IPS DF 6.9 (cell line): ENCODE measurements at regions not wholly inside any gene's neighbourhood (a gene's known extent, or its start where the extent isn't known, plus 50 kb on each side); places are given as distances from the start of the nearest gene placed in this dataset.

Experiments used
- DNase-seq: peaks from one replicate; pipeline ENCODE4 v3.0.0-alpha.2; 2013; ENCODE audit warnings: low read depth, low spot score
- H3K27ac ChIP-seq: one replicate; pipeline ENCODE4 v1.5.1; 2013; ENCODE audit warnings: low read length, control low read depth
- H3K27me3 ChIP-seq: 2 replicates; pipeline ENCODE4 v1.6.1; 2013; ENCODE audit warnings: mild to moderate bottlenecking, low read length; ENCODE audit not compliant: control insufficient read depth, insufficient read depth
- H3K36me3 ChIP-seq: 2 replicates; pipeline ENCODE4 v1.6.1; 2013; ENCODE audit warnings: low read length; ENCODE audit not compliant: control insufficient read depth, insufficient read depth
- H3K4me1 ChIP-seq: 2 replicates; pipeline ENCODE4 v1.6.1; 2013; ENCODE audit warnings: low read length; ENCODE audit not compliant: control insufficient read depth, insufficient read depth
- H3K4me3 ChIP-seq: 2 replicates; pipeline ENCODE4 v1.5.1; 2013; ENCODE audit warnings: mild to moderate bottlenecking, low read length
- H3K9me3 ChIP-seq: 2 replicates; pipeline ENCODE4 v1.6.1; 2013; ENCODE audit warnings: low read length, inconsistent platforms; ENCODE audit not compliant: control insufficient read depth, insufficient read depth
- WGBS: extraction: QIAGEN DNeasy Blood & Tissue Kit; methylation state at CpG from one replicate; pipeline ENCODE4 v1.1.7; 2013; ENCODE audit warnings: mixed read lengths, missing lambda C conversion rate; ENCODE audit not compliant: insufficient read length, insufficient coverage; 5-methylcytosine and 5-hydroxymethylcytosine counted together

GRCh38 chr1:88016947-88017346, 667.1 kb upstream of the PKN2 start:
- H3K27me3 ChIP-seq: no peaks in the 10 kb centered on the region
- 100% methylated on average over 1 of the region's 3 CpGs for WGBS
- no peak for DNase-seq
- H3K9me3 ChIP-seq: no peaks in the 10 kb centered on the region
- no peaks in the 10 kb centered on the region for H3K4me1 ChIP-seq
- no peaks in the 10 kb centered on the region for H3K36me3 ChIP-seq
- H3K27ac ChIP-seq: no peak overlapping the region
- H3K4me3 ChIP-seq: no peak overlapping the region

GRCh38 chr1:88021529-88021928, 662.5 kb upstream of the PKN2 start:
- Histone ChIP-seq H3K4me1 (no peaks in the 10 kb centered on the region), H3K27me3 (no peaks in the 10 kb centered on the region), H3K4me3 (no peak overlapping the region), H3K36me3 (no peaks in the 10 kb centered on the region), H3K27ac (no peak overlapping the region), H3K9me3 (no peaks in the 10 kb centered on the region)
- no peak for DNase-seq
- no CpG with 5 or more reads among the region's 1 CpG for WGBS

DNA sequence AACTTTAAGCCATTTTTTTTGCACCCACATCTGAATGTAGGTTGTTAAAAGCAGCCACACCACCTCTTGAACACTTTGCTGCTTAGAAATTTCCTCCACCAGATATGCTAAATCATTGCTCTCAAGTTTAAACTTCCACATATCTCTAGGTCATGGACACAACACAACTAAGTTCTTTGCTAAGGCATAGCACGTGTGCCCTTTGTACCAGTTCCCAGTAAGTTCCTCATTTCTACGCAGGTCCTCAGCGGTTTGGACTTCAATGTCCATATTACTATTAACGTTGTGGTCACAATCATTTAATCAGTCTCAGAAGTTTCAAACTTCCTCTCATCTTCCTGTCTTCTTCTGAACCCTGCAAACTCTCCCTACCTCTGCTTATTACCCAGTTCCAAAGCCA, 661.6 kb upstream of the PKN2 start:
- H3K9me3 ChIP-seq: no peaks in the 10 kb centered on the region
- H3K4me3 ChIP-seq: no peak overlapping the region
- H3K36me3 ChIP-seq: no peaks in the 10 kb centered on the region
- DNase-seq: no peak
- H3K27me3 ChIP-seq: no peaks in the 10 kb centered on the region
- no peak overlapping the region for H3K27ac ChIP-seq
- no peaks in the 10 kb centered on the region for H3K4me1 ChIP-seq
- no CpG with 5 or more reads among the region's 4 CpGs for WGBS

- DNase-seq: no peak
- no peaks in the 10 kb centered on the region for H3K27me3 ChIP-seq
- no peaks in the 10 kb centered on the region for H3K9me3 ChIP-seq
- no peaks in the 10 kb centered on the region for H3K4me1 ChIP-seq
- no peak overlapping the region for H3K27ac ChIP-seq
- H3K36me3 ChIP-seq: no peaks in the 10 kb centered on the region
- WGBS: no CpG with 5 or more reads among the region's 2 CpGs
- no peak overlapping the region for H3K4me3 ChIP-seq
These were observed 654.9 kb upstream of the PKN2 start for GRCh38 chr1:88029142-88029541.

DNA sequence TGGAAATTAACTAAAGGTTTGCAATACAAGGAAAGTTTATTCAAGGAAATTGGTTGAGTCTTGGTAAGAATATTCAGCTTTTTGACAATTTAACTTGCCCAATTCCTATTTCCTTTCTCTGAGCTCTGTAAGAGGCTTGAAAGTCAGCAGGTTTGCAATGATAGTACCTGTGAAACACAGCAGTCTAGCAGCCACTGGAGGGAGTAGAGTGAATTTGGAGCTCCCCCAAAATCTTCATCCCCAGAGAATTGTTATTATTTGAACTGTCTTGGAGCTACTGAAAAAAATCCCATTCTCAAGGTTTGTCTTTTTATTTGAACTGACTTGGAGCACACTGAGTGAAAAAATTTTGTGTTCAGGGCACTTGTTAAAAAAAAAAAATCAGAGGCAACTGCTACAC, 654.2 kb upstream of the PKN2 start:
- Histone ChIP-seq H3K36me3 (no peaks in the 10 kb centered on the region), H3K27me3 (no peaks in the 10 kb centered on the region)

GRCh38 chr1:88035578-88035977, 648.5 kb upstream of the PKN2 start:
- no CpG with 5 or more reads among the region's 8 CpGs for WGBS
- DNase-seq: no peak

More for the DNA sequence above, 654.2 kb upstream of the PKN2 start:
- Histone ChIP-seq H3K27ac (no peak overlapping the region), H3K4me1 (no peaks in the 10 kb centered on the region), H3K4me3 (no peak overlapping the region), H3K9me3 (no peaks in the 10 kb centered on the region)
- no peak for DNase-seq

GRCh38 chr1:88036345-88037014, 647.6 kb upstream of the PKN2 start:
- no peak for DNase-seq
- Histone ChIP-seq H3K36me3 (no peaks in the 10 kb centered on the region), H3K27me3 (no peaks in the 10 kb centered on the region), H3K4me3 (no peak overlapping the region), H3K27ac (no peak overlapping the region), H3K4me1 (no peaks in the 10 kb centered on the region), H3K9me3 (no peaks in the 10 kb centered on the region)
- WGBS: no CpG with 5 or more reads among the region's 12 CpGs

More at GRCh38 chr1:88035578-88035977, 648.5 kb upstream of the PKN2 start:
- Histone ChIP-seq H3K27me3 (no peaks in the 10 kb centered on the region), H3K27ac (no peak overlapping the region), H3K4me1 (no peaks in the 10 kb centered on the region), H3K4me3 (no peak overlapping the region), H3K36me3 (no peaks in the 10 kb centered on the region), H3K9me3 (no peaks in the 10 kb centered on the region)

- H3K4me1 ChIP-seq: no peaks in the 10 kb centered on the region
- H3K36me3 ChIP-seq: no peaks in the 10 kb centered on the region
- no CpG with 5 or more reads among the region's 1 CpG for WGBS
- no peaks in the 10 kb centered on the region for H3K9me3 ChIP-seq
- no peak overlapping the region for H3K27ac ChIP-seq
- no peak for DNase-seq
- H3K4me3 ChIP-seq: no peak overlapping the region
- no peaks in the 10 kb centered on the region for H3K27me3 ChIP-seq
These were observed 644.8 kb upstream of the PKN2 start for GRCh38 chr1:88039240-88039639.

DNA sequence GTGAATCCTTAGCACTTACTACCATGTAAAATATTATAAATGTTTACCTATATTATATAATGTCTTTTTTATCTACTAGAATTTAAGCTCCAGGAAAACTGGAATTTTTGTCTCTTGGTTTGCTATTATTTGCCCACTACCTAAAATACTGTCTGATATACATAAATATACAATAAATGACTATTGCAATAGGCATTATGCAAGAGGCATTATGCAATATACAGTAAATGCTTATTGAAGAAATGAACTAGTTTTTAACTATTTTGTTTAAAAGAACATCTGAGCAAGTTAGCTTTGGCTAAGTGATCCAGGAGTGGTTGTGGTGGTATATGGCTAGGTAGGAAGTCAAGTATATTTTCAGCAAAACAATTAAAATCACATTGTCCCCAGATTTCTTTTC, 640.2 kb upstream of the PKN2 start:
- no peak overlapping the region for H3K27ac ChIP-seq
- no peaks in the 10 kb centered on the region for H3K9me3 ChIP-seq
- no peaks in the 10 kb centered on the region for H3K36me3 ChIP-seq
- DNase-seq: no peak
- no peaks in the 10 kb centered on the region for H3K27me3 ChIP-seq
- H3K4me1 ChIP-seq: no peaks in the 10 kb centered on the region
- H3K4me3 ChIP-seq: no peak overlapping the region

DNA sequence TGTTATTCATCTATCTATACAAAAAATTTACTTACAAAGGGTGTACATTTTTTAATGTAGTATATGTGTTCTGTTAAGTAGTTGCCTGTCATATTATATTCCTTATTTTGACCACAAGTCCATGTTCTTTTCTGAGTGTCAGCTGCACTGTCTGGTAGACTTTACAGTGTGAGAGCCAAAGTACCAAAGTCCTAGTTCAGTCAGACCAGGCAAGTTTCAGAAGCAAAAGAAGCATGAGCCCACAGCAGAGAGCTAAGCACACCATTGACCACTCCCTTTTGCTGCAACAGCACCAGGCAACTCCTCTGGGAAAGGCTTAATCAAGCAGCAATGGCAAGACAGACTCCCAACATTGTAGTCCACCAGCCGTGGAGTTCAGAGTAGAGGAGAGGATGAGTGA, 631.9 kb upstream of the PKN2 start:
- H3K36me3 ChIP-seq: no peaks in the 10 kb centered on the region
- H3K4me1 ChIP-seq: no peaks in the 10 kb centered on the region
- no peaks in the 10 kb centered on the region for H3K27me3 ChIP-seq
- DNase-seq: no peak
- H3K27ac ChIP-seq: no peak overlapping the region
- no peaks in the 10 kb centered on the region for H3K9me3 ChIP-seq
- no peak overlapping the region for H3K4me3 ChIP-seq
- WGBS: no CpG with 5 or more reads among the region's 1 CpG

DNA sequence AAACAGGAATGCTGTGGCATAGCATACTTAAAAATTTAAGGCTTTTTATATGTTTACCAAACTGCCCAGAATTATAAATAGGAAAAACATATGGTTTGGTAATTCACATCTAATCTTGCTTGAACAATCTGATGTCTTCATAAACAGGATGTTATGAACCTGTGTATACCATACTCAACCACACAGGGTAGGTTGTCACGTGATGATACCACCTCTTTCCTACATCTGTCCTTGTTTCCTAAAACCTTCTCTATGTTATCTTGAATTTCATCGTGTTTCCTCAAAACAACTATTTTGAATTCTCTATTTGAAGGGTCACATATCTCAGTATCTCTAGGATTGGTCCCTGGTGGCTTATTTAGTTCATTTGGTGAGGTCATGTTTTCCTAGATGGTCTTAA, 631.0 kb upstream of the PKN2 start:
- H3K4me1 ChIP-seq: no peaks in the 10 kb centered on the region
- WGBS: no CpG with 5 or more reads among the region's 2 CpGs
- DNase-seq: no peak
- H3K36me3 ChIP-seq: no peaks in the 10 kb centered on the region
- no peaks in the 10 kb centered on the region for H3K9me3 ChIP-seq
- H3K4me3 ChIP-seq: no peak overlapping the region
- no peak overlapping the region for H3K27ac ChIP-seq
- no peaks in the 10 kb centered on the region for H3K27me3 ChIP-seq
